Stromal cell of bone marrow (primary cell): ENCODE measurements at regions not wholly inside any gene's neighbourhood (a gene's known extent, or its start where the extent isn't known, plus 50 kb on each side); places are given as distances from the start of the nearest gene placed in this dataset.

Experiments
- DNase-seq: peaks from one replicate; pipeline ENCODE4 v3.0.0-alpha.2; 2012; ENCODE audit warnings: low read depth

- DNase-seq: no peak
These were observed 1490.7 kb downstream of the TBC1D22A start for GRCh38 chr22:48253136-48253535.

GRCh38 chr22:48251629-48252028 lies 1489.2 kb downstream of the TBC1D22A start:
- no peak for DNase-seq

DNA sequence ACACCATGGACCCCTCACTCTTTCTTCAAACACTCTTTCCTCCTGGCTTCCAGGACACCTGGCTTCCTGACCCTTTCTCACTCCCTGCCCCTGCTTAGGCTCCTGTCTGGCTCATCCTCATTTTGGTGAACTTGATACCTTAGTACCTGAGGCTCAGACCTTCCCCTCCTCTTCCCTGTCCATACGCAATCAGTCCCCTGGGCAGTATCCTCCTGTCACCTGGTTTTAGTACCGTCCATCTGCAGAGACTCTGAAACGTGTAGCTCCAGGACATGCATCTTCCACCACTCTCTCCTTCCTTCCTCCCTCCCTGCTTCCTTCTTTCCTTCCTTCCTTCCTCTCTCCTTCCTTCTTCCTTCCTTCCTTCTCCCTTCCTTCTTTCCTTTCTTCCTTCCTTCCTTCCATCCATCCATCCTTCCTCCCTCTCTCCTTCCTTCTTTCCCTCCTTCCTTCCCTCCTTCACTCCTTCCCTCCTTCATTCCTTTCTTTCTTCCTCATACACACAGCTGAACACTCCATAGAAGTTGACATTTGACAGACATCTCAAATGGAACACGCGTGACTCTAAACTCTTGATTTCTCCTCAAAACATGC lies 1488.6 kb downstream of the TBC1D22A start:
- no peak for DNase-seq

DNA sequence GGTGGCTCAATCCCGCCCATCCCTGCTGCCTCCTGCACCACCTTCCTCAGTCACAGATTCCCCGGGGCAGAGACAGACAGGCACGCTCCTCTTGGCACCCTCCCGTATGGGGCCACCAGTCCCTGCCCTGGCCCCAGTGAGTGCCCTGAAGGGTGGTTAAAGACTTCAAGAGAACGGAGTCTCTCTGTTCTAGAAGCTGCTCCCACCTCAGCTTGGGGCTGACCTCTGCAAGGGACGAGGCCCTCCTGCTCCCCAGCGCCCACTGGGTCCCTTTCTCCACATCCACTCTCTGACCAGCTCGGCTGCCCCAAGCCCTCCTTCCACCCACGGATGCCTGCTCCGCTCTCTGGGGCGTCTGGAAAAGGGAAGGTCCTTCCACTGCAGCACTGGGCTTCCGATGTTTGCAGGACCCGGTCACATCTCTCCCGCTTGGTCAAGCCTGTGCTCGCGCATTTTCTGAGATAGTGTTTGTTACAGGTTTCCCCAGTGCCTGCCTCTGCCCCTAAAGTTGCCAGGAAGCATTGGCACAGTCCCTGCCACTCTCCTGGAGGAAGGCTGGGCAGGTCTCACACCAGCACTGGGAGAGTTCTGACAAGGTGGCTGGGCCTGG lies 1487.9 kb downstream of the TBC1D22A start:
- no peak for DNase-seq

- DNase-seq: no peak
These were observed 1487.3 kb downstream of the TBC1D22A start for GRCh38 chr22:48249713-48250268.

GRCh38 chr22:48248901-48249455 lies 1486.5 kb downstream of the TBC1D22A start:
- no peak for DNase-seq

GRCh38 chr22:48247829-48248228 lies 1485.4 kb downstream of the TBC1D22A start:
- no peak for DNase-seq

GRCh38 chr22:48245196-48245485 lies 1482.7 kb downstream of the TBC1D22A start:
- DNase-seq: no peak

GRCh38 chr22:48244388-48245195 lies 1482.1 kb downstream of the TBC1D22A start:
- no peak for DNase-seq

DNA sequence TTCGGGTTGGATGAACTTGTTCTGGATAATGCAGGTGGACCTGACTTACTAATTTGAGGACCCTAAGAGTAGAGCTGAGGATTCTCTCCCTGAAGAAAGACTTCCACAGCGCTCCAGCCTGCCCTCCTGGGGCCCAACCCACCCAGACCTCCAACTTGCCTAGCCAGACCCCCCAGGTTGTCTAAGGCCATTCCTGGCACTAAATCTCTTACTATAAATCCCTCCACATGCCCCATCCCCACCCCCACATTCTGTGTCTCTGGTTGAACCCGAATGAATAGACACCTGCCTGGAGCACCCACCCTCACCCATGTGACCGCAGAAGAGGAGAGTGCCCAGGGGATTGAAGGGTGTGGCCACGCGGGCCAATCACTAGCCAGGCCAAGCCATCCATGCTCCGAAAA lies 1480.0 kb downstream of the TBC1D22A start:
- no peak for DNase-seq

GRCh38 chr22:48241658-48242057 lies 1479.2 kb downstream of the TBC1D22A start:
- no peak for DNase-seq

DNA sequence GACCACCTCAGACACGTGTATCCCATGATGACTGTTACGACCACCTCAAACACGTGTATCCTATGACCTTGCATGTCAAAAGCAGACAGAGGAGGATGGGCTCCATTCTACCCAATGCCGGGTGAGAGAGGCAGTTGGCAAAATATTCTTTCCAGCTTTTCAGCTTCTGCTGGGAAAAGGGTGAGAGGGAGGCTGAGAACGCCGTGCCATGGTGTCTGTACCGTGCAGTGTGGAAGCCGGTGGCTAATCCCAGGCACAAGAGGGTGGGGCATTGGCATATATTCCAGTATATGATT lies 1478.4 kb downstream of the TBC1D22A start:
- no peak for DNase-seq

DNA sequence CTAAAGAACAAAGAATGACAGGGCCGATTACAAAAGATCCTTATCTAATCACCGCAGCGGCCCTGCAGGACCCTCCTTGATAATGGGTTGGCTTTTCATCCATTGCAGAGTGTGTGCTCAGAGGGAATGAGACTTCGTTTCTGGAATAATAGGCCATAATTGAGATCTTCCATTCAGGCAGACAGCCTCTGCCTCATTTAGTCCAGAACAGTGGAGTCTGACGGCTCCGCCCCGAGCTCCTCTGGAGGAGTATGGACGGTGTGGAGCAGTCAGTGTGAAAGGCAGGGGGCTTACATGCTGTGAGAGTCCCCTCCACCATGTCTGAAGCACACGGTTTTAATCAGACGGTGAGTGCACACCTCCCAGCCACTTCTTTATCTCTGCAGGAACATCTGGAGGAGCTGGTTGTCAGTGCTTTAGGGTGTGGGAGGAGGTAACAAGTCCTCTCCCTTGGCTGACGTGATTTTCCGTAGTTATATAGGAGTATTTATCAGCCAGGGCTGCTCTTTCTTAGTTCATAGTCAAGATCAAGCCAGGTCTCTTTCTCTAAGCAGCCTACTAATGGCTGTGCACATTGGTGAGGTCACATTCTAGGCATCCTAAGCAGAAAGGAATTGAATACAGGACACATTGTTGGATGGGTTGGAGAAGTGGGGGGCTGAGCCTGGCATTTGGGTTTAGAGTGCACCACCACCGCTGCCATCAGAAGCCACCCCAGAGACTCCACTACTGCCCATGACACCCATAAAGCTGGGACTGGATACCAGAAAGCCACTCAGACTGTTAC lies 1477.9 kb downstream of the TBC1D22A start:
- DNase-seq: no peak

DNA sequence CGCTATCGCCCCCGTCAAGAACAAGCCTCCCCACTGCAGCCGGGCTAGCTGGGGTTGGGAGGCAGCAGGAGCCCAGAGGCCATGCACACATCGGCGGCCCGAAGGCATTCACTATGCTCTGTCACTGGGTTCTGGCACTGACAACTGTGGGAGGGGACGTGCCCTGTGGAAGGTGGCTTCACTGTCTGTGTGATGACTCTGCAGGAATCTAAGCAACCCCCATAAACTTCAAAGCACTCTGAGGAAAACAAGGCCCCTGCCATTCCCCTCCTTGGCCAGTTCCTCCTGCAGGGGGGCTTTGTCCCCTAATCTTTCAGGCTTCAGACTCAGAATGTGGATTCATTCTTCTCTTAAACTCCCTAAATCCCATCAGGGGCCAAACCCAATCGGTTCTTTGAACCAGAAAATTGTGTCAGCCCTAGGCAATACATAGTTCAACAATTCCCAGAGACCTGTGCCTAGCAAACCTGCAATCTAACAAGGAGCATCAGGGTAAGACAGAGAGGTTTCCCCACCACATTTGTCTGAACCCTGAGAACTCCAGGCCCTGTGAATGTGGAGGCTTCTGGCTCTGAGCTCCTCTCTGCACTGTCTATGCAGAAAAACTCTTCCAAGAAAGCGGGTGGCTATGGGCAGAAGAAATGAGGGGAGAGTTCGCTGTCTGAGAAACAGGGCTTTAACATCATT lies 1477.2 kb downstream of the TBC1D22A start:
- DNase-seq: no peak

DNA sequence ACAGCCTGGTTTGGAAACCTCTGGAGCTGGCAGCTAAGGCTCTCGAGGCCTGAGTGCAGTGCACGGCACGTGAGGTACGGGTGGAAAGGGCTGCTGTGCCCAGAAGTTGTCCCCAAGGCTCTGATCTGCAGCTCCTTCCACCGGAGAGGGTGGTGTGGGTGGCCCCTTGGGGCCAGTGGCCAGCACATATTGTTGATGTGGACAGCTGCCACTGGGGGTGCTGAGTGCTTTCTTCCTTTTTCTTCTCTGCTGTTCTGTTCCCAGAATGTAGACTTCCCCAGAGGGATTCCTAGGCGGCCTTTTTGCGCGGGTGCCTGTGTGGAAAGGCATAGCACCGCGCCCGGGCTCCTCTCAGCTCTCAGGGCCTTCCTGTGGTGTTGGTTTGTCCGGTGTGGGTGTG lies 1476.5 kb downstream of the TBC1D22A start:
- no peak for DNase-seq

DNA sequence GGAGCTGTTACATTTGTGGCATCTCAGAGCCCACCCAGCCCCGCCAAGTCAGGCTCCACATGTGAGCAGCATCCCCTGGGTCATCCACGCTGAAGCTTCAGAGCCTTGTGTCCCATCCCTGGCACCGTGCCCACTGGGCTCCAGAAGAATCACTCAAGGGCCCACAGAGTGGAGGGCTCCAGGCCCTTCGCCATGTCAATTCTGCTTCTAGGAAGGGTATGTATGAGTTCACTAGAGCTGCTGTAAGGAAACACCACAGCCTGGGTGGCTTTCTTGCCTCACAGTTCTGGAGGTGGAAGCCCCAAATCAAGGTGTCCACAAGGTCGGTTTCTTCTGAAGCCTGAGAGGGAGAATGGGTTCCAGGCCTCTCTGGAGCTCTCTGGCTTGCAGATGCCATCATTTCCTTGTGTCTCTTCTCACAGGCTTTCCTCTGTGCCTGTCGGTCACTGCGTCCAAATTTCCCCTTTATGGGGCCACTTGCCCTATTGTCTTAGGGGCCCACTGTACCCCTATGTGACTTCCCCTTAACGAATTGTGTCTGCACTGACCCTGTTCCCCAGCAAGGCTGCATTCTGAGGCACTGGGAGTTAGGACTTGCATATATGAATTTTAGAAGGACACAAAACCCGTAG lies 1476.0 kb downstream of the TBC1D22A start:
- no peak for DNase-seq

DNA sequence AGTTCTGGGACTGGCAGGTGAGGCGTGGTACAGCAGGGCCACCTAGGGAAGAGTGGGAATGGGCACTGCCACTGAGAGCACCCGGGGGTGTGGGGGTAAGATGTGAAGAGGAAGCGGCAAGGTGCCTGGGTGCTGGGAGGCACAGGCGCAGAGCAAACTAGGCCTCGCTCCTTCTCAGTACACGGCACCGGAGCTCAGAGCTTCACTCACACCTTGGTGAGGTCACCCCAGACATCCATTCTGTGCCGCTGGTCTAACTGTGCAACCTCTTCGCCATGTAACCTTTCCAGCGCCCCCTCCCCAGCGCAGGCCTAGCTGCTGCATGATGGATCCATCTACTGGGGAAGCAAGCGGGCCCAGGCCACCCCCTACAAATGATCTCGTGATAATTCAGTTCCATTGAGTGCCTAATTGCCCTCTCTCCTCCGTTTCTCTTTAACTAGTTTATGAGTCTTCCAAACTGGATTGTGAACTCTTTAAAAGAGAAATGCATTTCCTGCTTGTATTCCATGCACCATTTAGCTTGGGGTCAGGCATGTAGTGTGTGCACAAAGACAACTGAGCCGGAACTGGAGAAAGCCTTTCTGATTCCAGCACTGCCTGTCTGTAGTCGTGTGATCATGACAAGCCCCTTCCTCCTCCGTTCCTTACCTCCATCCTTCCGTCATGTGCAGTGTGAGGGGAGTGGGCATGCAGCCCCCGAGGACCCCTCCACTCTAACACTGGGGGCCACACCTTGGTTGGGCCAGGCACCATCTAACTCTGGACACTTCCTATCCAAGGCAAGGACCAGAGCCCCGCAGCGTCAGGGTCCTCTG lies 1475.2 kb downstream of the TBC1D22A start:
- DNase-seq: no peak

DNA sequence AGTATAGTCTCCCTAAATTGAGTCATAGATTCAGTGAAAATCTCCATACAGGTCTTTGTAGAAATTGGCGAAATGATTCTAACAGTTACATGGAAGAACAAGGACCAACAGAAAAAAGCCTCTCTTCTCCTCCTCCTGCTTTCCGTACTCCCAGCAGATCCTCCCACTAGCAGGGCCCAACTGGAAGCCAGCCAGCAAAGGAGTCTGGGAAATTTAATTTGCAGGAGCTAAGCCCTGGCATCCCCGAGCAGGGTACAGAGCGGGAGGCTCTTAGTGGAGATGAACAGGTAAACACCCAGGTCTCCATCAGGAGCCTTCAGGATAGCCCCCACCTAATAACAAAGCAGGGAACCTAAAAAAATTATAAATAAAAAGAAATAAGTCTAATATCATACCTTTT lies 1473.8 kb downstream of the TBC1D22A start:
- no peak for DNase-seq

- no peak for DNase-seq
These were observed 1473.3 kb downstream of the TBC1D22A start for GRCh38 chr22:48235744-48236143.

- no peak for DNase-seq
These were observed 1471.6 kb downstream of the TBC1D22A start for GRCh38 chr22:48234011-48234410.
